ENCODE measurements at regions not wholly inside any gene's neighbourhood (a gene's known extent, or its start where the extent isn't known, plus 50 kb on each side); places are given as distances from the start of the nearest gene placed in this dataset.

DNA sequence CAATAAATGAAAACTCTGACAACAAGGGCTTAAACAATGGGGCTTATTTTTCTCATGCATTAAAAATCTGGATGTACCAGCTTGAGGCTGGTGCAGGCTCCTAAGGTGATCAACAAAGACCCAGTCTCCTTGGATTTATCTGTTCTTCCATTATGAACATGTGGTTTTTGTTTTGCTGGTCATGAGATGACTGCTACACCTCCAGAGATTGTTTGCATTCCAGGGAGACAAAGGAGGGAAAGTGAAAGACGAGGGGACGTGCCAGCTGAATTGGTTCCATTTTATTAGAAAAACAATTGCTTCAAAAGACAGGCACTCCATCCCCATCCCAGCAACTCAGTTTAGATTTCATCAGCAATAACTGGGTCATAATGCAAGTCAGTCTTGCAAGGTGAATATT lies 90.9 kb upstream of the KCNK1 start:
- no peak for DNase-seq

DNA sequence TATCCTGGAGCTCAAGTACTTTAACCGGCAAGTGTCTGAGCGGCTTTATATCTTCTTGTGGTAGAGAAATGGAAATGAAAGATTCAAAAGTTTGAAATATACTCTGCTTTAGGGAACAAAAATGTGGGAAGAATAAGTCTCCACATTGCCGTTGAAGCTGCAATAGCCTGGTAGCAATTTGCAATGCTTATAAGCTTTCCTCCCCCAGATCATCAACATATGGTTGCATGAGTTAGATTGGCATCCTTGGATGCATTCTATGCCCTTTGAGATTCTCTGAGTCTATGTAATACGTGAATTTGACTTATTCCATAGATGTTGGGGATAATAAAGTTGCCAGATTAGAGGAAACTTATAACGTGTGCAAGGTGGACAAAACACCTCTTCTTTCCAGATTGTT lies 86.1 kb upstream of the KCNK1 start:
- DNase-seq: no peak

DNA sequence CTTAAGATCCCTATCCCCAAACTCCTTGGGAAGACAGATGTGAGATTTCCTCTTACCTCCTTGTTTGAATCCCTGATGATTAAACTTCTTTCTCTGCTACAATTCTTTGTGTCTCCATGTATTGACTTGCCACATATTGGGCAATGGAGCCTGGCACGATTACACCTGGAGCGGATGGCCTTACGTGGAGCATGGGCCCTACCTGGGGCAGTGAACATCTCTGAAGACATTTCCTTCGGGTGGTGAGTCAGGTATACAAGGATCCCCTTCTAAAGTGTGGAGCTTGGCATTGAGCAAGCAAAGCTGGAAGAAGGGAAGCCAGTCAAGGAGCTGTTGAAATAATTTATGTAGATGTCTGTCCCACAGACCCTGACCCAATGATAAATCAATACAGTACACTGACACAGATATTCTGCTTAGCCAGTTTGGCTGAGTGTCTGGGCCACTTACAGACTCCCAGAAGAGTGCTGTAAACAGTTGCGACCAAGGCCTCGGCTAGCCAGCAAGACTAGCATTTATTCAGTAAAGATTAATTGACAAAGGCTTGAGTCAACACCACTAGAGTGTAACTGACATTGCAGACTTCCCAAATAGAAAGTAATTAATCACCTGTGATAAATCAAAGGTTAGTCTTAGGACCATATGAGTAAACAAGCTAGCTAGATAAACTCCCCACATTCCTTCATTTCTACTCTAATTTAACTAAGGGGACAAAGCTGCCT lies 83.1 kb upstream of the KCNK1 start:
- no peak for DNase-seq

GRCh38 chr1:233540816-233541215 lies 73.1 kb upstream of the KCNK1 start:
- DNase-seq: no peak

- DNase-seq: no peak
Measured at GRCh38 chr1:233543338-233544255, 70.3 kb upstream of the KCNK1 start.

DNA sequence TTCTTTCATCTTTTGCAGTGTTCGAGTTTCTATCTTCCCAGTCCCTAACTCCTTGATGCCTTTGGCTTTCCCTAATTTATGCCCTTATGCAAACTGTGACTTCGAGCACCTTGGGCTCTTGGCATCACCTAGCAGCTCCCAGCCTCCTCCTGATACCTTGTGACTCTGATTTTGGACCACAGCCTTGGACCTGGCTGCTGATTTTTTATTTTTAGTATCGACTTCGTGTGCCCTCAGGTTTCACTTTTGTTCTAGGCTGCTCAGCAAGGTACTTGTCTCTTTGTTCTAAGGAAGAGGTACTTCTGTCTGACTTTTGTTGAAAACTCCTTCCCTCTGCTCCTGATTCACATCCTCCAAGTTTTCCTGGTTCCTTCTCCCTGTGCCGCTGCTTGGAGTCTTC lies 69.6 kb upstream of the KCNK1 start:
- DNase-seq: no peak

GRCh38 chr1:233547726-233548125 lies 66.2 kb upstream of the KCNK1 start:
- no peak for DNase-seq

- DNase-seq: no peak
Measured at GRCh38 chr1:233549404-233549803, 64.5 kb upstream of the KCNK1 start.

GRCh38 chr1:233549917-233550316 lies 64.0 kb upstream of the KCNK1 start:
- no peak for DNase-seq

DNA sequence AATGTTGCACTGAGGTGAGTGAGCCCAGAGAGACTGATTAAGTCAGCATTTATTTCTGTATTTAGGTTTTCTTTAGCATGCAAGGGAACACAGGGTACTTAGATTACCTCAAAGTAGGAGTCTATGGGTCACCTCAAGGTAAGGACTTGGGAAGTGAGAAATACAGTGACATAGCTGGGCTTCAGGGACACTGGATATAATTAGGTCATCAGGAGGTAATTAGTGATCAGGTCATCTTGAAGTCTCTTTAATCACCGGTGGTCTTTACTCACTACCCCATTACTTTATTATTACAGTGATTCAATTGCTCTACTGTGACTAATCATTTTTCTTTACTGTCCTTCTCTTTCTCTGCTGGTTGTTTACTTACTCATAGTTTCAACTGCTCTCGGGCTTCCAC lies 59.9 kb upstream of the KCNK1 start:
- no peak for DNase-seq

DNA sequence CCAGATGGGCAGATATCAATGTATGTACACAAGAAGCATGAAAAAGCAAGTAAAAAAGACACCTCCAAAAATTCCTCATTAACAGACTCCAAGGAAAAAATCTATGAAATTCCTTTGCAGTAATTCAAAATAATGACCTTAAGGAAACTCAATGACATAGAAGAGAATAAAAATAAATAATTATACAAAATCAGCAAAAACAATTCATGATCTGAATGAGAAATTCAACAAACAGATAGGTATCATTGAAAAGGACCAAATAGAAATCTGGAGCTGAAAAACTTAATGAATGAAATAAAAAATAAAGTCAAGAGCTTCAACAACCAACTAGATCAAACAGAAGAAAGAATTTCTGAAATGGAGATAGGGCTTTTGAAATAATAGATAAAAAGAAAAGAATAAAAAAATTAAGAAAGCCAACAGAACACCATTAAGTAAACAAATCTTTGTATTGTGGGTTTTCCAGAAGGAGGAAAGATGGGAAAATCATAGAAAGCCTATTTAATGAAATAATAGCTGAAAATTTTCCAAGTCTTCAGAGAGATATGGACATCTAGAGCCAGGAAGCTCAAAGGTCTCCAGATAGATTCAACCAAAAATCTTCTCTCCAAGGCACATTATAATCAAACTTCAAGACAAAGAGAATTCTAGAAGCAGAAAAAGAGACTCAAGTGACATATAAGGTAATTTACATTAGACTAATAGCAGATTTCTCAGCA lies 52.0 kb upstream of the KCNK1 start:
- DNase-seq: no peak
